NCI-H128 (cell line): ENCODE measurements at regions not wholly inside any gene's neighbourhood (a gene's known extent, or its start where the extent isn't known, plus 50 kb on each side); places are given as distances from the start of the nearest gene placed in this dataset.

Source experiments
- DNase-seq: peaks from one replicate; lab custom pipeline; 2025; ENCODE audit not compliant: unreplicated experiment; lab: John Stamatoyannopoulos, UW

- DNase-seq, result no peak
Observed at GRCh38 chr9:88786291-88787079, 204.8 kb upstream of the S1PR3 start.

GRCh38 chr9:88789785-88790184 lies 201.5 kb upstream of the S1PR3 start:
- no peak for DNase-seq

- DNase-seq, result no peak
Observed at GRCh38 chr9:88791105-88791805, 200.0 kb upstream of the S1PR3 start.

GRCh38 chr9:88792502-88792901 lies 198.8 kb upstream of the S1PR3 start:
- DNase-seq, result no peak

- DNase-seq, result no peak
Observed at GRCh38 chr9:88794100-88794499, 197.2 kb upstream of the S1PR3 start.

GRCh38 chr9:88796947-88797346 lies 194.3 kb upstream of the S1PR3 start:
- DNase-seq, result no peak

- no peak for DNase-seq
Observed at GRCh38 chr9:88798476-88798875, 192.8 kb upstream of the S1PR3 start.

GRCh38 chr9:88799541-88800328 lies 191.5 kb upstream of the S1PR3 start:
- no peak for DNase-seq

- DNase-seq, result no peak
Observed at GRCh38 chr9:88800329-88800682, 191.0 kb upstream of the S1PR3 start.

- DNase-seq, result no peak
Observed at GRCh38 chr9:88801214-88801796, 190.0 kb upstream of the S1PR3 start.

GRCh38 chr9:88802533-88802932 lies 188.7 kb upstream of the S1PR3 start:
- DNase-seq, result no peak

GRCh38 chr9:88803546-88804253 lies 187.6 kb upstream of the S1PR3 start:
- DNase-seq, result no peak

GRCh38 chr9:88804254-88804596 lies 187.0 kb upstream of the S1PR3 start:
- DNase-seq, result no peak

- DNase-seq, result no peak
Observed at GRCh38 chr9:88805217-88805943, 185.9 kb upstream of the S1PR3 start.

GRCh38 chr9:88807426-88807825 lies 183.8 kb upstream of the S1PR3 start:
- DNase-seq, result no peak

GRCh38 chr9:88808019-88808656 lies 183.1 kb upstream of the S1PR3 start:
- no peak for DNase-seq

GRCh38 chr9:88808761-88809354 lies 182.4 kb upstream of the S1PR3 start:
- DNase-seq, result no peak

- no peak for DNase-seq
Observed at GRCh38 chr9:88809355-88810161, 181.7 kb upstream of the S1PR3 start.

GRCh38 chr9:88810826-88811225 lies 180.4 kb upstream of the S1PR3 start:
- DNase-seq, result no peak
